Prostate gland (tissue), 2 donors: ENCODE measurements at regions not wholly inside any gene's neighbourhood (a gene's known extent, or its start where the extent isn't known, plus 50 kb on each side); places are given as distances from the start of the nearest gene placed in this dataset.

Experiments used
- CTCF ChIP-seq, 4 experiments: fragments of 200-600 bp in 2 of 4; fragments of 450-650 bp in 2 of 4; sonication (generic) in 2 of 4; IDR thresholded peaks; 1 replicate in 3 of 4; 2 replicates in 1 of 4; pipeline ENCODE4 v1.5.1; 2016 to 2019; ENCODE audit warnings: antibody characterized with exemption in 4 of 4, mild to moderate bottlenecking in 2 of 4, moderate library complexity in 2 of 4
- POLR2A ChIP-seq: fragments of 450-650 bp; IDR thresholded peaks from one replicate; pipeline ENCODE4 v1.6.1; 2016; ENCODE audit warnings: antibody characterized with exemption, mild to moderate bottlenecking

GRCh38 chr10:35699848-35700486 lies 57.9 kb upstream of the FZD8 start:
- TF ChIP-seq CTCF (IDR thresholded peaks at IDR 0.05) (no peak), POLR2A (no peak)
